AG04450 (cell line): ENCODE measurements at regions not wholly inside any gene's neighbourhood (a gene's known extent, or its start where the extent isn't known, plus 50 kb on each side); places are given as distances from the start of the nearest gene placed in this dataset.

ENCODE experiments used
- CTCF ChIA-PET: fragments of 300-600, 350-600 bp; formaldehyde crosslinking; extraction: SDS; loops from one replicate; lab custom pipeline; 2022; ENCODE audit warnings: antibody characterized with exemption, inconsistent platforms; lab: Charles Lee
- POLR2A ChIA-PET: fragments of 350-600 bp; formaldehyde crosslinking; extraction: SDS; loops from one replicate; lab custom pipeline; 2021; ENCODE audit warnings: antibody characterized with exemption, inconsistent platforms; lab: Yijun Ruan, JAX
- DNase-seq: peaks from one replicate; pipeline ENCODE4 v3.0.0-alpha.2; 2011; ENCODE audit warnings: low read depth, low spot score
- H3K27ac ChIP-seq: one replicate; pipeline ENCODE4 v1.5.1; 2012; ENCODE audit warnings: low read depth, low read length, control low read depth
- H3K27me3 ChIP-seq: one replicate; pipeline ENCODE4 v1.6.0; 2012; ENCODE audit warnings: low read length; ENCODE audit not compliant: control insufficient read depth, insufficient read depth
- H3K4me3 ChIP-seq: 2 replicates; pipeline ENCODE4 v1.5.1; 2011; ENCODE audit warnings: mild to moderate bottlenecking, low read depth, low read length, control low read depth
- H3K9me3 ChIP-seq: 2 replicates; pipeline ENCODE4 v1.5.1; 2012; ENCODE audit warnings: low read length; ENCODE audit not compliant: control insufficient read depth, insufficient read depth
- TF ChIP-seq, protein P1 (sequence below): IDR thresholded peaks from 2 replicates; pipeline ENCODE4 v1.5.1; 2011; ENCODE audit warnings: low read depth, low read length, control low read depth, inconsistent platforms

DNA sequence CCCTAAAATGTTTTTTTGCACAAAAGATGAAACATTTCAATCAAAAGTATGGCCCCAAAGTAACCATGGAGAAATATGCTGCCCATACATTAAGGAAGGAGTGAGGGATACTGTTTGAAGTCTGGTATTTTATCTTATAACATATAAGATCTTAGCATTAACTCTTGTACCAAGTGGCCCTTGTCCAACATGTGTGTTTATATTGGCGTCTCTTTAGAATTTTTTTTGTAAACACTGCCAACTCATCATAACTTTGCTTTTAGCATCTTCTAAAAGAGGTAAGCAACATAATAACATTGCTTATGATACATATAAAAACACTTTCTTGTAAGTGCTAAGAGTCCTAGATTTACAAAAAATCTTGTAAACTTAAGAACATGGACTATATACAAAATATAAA, 419.7 kb downstream of the ADAMTS20 start:
- Histone ChIP-seq H3K4me3 (no peak overlapping the region), H3K27ac (no peak overlapping the region), H3K9me3 (no peaks in the 10 kb centered on the region), H3K27me3 (no peaks in the 10 kb centered on the region)
- DNase-seq = no peak
- TF ChIP-seq, protein P1, sequence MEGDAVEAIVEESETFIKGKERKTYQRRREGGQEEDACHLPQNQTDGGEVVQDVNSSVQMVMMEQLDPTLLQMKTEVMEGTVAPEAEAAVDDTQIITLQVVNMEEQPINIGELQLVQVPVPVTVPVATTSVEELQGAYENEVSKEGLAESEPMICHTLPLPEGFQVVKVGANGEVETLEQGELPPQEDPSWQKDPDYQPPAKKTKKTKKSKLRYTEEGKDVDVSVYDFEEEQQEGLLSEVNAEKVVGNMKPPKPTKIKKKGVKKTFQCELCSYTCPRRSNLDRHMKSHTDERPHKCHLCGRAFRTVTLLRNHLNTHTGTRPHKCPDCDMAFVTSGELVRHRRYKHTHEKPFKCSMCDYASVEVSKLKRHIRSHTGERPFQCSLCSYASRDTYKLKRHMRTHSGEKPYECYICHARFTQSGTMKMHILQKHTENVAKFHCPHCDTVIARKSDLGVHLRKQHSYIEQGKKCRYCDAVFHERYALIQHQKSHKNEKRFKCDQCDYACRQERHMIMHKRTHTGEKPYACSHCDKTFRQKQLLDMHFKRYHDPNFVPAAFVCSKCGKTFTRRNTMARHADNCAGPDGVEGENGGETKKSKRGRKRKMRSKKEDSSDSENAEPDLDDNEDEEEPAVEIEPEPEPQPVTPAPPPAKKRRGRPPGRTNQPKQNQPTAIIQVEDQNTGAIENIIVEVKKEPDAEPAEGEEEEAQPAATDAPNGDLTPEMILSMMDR = no peak
- ChIA-PET POLR2A (no interaction called here), CTCF (no interaction called here)

DNA sequence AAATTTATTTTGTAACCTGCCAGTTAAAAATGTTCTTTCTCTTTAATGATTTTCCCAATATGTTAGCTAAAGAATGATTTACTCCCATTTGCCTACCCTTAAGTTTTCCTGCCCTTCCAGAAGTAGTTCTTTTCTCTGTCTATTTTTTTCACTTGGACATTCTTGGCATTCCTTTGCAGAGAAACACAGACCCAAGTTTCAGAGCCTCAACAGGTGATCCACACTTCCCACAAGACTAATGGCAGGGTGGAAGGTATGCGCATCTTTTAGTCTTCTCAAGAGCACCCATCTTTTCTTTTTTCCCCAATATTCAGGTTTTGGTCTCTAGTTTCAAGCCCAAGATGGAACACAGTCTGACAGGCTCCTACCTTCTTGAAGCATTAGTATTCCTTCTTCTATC, 420.7 kb downstream of the ADAMTS20 start:
- Histone ChIP-seq H3K4me3 (no peak overlapping the region), H3K9me3 (no peaks in the 10 kb centered on the region), H3K27ac (no peak overlapping the region), H3K27me3 (no peaks in the 10 kb centered on the region)
- CTCF ChIA-PET = no interaction called here
- TF ChIP-seq, protein P1 = no peak
- no peak for DNase-seq
- POLR2A ChIA-PET = no interaction called here

DNA sequence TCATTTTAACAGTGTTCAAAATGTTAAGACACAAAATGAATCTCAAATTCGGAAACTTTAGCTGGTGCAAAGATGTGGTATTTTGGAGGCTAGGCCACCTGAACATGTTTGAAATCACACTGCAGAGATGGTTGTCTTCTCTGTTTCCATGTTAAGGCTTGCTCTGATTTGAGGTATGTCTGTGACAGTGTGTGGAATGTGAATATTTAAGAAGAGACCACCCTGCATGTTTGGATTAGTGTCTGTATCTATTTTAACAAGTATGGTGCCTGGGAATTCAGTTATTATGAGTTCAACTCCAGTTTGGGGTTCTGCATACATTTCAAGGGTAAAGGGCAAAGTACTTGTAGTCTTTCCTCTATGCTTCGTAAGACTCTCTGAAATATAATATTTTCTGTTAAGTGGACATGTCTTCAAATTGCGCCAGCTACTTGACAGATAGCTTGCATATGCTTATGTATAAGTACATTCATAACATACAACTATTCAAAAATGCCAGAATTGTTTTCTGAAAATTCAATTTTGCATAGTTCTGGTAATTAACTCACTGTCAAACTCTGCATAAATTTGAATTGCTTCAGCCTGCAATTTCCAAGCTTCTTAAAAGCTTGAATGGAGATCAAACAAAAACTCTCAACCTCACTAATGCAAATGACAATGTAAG, 424.0 kb downstream of the ADAMTS20 start:
- ChIA-PET POLR2A (no interaction called here), CTCF (no interaction called here)
- no peaks in the 10 kb centered on the region for H3K9me3 ChIP-seq
- H3K27me3 ChIP-seq = no peaks in the 10 kb centered on the region
- TF ChIP-seq, protein P1 = no peak
- DNase-seq = no peak
- H3K4me3 ChIP-seq = no peak overlapping the region
- no peak overlapping the region for H3K27ac ChIP-seq

DNA sequence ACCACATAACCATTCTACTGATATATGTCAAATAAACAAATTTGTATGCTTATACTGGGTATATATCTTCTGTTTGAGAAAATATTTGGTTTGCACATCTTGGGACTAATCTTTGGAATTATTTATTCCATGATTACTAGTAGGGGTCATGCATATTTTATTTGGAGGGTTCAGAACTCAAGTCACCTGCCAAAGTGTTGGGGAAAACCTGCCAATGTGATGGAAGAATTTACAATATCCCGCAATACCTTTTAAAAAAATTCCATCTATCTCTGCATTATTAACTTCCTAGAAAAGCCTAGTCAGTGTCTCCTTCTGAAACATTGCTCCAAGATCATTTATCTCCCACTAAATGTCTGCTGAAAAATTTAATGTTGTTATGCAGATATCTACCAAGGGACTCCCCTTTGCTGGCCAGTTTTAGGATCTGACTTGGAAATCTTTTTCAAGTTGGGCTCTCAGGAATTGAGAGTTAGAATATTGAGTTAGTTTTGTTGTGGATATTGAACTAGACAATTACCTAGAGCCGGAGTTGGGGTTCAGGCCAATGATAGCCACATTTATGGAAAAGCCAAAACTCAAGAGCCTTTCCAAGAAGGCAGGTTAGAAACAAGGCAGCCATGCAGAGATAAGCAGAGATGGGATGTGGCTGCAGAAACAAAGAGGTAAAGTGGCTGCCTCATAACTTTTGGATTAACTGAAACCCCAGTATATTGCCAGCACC, 425.2 kb downstream of the ADAMTS20 start:
- Histone ChIP-seq H3K27me3 (no peaks in the 10 kb centered on the region), H3K27ac (no peak overlapping the region), H3K9me3 (no peaks in the 10 kb centered on the region), H3K4me3 (no peak overlapping the region)
- ChIA-PET CTCF (no interaction called here), POLR2A (no interaction called here)
- DNase-seq = no peak
- TF ChIP-seq, protein P1 = no peak

DNA sequence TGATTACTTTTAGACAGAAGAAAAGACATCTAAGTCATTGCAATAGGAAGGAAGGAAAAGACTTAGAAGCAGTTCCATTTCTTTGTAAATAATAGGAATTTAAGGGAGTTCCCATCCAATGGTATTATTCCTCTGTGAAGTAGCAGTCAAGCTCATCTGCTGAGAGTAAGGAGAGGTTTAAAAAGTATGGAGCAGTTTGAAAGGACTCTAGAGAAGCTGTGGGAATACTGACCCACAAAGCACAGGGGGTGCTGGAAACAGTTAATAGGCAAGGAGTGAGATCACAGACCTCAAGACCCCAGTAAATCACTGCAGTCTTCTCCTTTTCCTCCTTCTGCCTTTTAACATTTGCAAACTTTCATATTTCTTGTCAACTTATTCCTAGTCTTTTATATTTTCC, 428.5 kb downstream of the ADAMTS20 start:
- POLR2A ChIA-PET = no interaction called here
- CTCF ChIA-PET = interaction anchor here (0.7 kb wide), 1 partner anchor 732 kb away, joined by 3 read pairs; no protein-coding TSS in a partner anchor
- H3K9me3 ChIP-seq = no peaks in the 10 kb centered on the region
- TF ChIP-seq, protein P1 = no peak
- H3K27me3 ChIP-seq = no peaks in the 10 kb centered on the region
- H3K27ac ChIP-seq = no peak overlapping the region
- no peak overlapping the region for H3K4me3 ChIP-seq
- DNase-seq = no peak
